ENCODE measurements at regions not wholly inside any gene's neighbourhood (a gene's known extent, or its start where the extent isn't known, plus 50 kb on each side); places are given as distances from the start of the nearest gene placed in this dataset.

DNA sequence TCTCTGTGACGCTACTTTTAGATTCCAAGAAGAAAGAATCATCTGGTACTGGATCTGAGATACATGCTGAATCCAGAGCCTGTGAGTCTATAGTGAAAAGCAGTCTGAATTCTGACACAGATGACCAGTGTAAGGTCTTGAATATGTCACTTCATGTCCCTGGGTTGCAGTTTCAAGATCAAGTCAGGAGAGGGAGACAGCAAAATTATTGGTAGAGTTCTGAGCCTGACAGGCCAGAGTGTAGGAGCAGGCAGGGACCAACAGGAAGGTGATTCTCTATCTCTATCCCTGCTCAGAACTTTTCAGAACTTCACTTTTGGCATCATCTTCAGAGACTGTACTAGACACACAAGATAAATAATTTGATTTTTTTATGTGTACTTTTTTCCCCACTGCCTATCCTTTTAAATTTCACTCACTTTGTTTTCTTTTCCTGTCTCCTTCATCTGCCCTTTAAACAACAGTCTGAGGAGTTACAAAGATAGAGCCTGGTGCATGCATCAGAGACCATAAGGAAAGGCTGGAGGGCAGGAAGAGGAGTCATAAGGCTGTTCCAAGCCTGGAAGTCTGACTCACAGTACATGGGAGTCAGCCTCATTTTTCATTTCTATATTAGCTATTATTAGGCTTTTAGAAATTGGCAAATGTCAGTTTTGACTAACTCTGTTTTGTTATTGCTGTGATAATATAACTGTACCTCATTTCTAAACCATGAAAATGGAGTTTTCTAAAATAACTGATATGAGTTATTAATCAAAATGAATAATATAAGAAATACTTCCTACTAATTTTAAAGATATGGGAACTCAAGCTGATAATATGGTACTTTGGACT, 120.2 kb upstream of the TMEM229A start:
- Histone ChIP-seq H3K27me3 (no peaks in the 10 kb centered on the region), H3K4me1 (no peaks in the 10 kb centered on the region), H3K27ac (no peak overlapping the region), H3K36me3 (no peaks in the 10 kb centered on the region), H3K4me3 (no peak overlapping the region), H3K9me3 (no peaks in the 10 kb centered on the region)
- in situ Hi-C loops (cut with MboI; ENCODE audit: low sequenced_read_pairs in 4 of 4) (loop anchor here in 1 of 4 donors (25.0 kb wide), 1 partner anchor 634 kb away; no protein-coding TSS in a partner anchor), intact Hi-C loops (cut with DNase I; ENCODE audit: low total_unique reads) (loop anchor here (10.0 kb wide), 1 partner anchor 632 kb away; no protein-coding TSS in a partner anchor)
- ATAC-seq (no peak), DNase-seq (no peak)
- no peak for TF ChIP-seq POLR2A (IDR thresholded peaks at IDR 0.05)
- TF ChIP-seq, protein P1, sequence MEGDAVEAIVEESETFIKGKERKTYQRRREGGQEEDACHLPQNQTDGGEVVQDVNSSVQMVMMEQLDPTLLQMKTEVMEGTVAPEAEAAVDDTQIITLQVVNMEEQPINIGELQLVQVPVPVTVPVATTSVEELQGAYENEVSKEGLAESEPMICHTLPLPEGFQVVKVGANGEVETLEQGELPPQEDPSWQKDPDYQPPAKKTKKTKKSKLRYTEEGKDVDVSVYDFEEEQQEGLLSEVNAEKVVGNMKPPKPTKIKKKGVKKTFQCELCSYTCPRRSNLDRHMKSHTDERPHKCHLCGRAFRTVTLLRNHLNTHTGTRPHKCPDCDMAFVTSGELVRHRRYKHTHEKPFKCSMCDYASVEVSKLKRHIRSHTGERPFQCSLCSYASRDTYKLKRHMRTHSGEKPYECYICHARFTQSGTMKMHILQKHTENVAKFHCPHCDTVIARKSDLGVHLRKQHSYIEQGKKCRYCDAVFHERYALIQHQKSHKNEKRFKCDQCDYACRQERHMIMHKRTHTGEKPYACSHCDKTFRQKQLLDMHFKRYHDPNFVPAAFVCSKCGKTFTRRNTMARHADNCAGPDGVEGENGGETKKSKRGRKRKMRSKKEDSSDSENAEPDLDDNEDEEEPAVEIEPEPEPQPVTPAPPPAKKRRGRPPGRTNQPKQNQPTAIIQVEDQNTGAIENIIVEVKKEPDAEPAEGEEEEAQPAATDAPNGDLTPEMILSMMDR (IDR thresholded peaks at IDR 0.05 in 4 of 5, conservative IDR thresholded peaks at IDR 0.05 in 1 of 5) = no peak

DNA sequence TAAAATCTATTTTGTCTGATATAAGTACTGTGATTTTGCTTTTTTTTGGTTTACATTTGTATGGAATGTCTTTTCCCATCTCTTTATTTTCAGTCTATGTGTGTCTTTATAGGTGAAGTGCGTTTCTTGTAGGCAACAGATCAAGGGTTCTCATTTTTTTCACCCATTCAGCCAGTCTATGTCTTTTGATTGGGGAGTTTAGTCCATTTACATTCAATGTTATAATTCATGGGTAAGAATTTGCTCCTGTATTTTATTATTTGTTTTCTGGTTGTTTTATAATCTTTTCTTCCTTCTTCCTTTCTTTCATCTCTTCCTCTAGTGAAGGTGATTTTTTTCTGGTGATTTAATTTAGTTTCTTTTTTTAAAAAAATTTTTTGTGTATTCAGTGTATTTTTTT, 104.8 kb upstream of the TMEM229A start:
- in situ Hi-C loops (cut with MboI; ENCODE audit: low sequenced_read_pairs in 4 of 4) = no loop called here
- Histone ChIP-seq H3K36me3 (no peaks in the 10 kb centered on the region), H3K9me3 (no peaks in the 10 kb centered on the region), H3K27ac (no peak overlapping the region), H3K4me1 (no peaks in the 10 kb centered on the region), H3K27me3 (no peaks in the 10 kb centered on the region), H3K4me3 (no peak overlapping the region)
- TF ChIP-seq, protein P1 (IDR thresholded peaks at IDR 0.05 in 4 of 5, conservative IDR thresholded peaks at IDR 0.05 in 1 of 5) = no peak
- no peak for TF ChIP-seq POLR2A (IDR thresholded peaks at IDR 0.05)
- DNase-seq = no peak
- ATAC-seq = no peak
- intact Hi-C loops (cut with DNase I; ENCODE audit: low total_unique reads) = no loop called here

DNA sequence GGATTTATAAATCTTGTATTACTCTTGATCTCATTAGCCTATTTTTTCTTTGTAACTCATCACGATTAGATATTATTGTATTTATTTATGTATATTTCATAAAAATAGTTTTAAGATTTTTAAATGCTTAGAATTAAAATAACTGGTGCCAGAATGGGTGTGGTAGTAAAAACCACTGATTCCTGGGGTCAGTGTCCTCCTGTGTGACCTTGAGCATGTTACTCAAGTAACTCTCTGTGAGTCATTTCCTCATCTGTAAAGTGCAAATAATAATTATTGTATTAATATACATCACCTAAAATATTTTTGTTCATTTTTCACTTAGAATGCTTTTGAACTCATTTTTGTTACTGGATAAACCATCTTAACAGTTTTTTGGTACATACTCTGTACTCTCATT, 91.3 kb upstream of the TMEM229A start:
- no peak for ATAC-seq
- Histone ChIP-seq H3K27ac (no peak overlapping the region), H3K27me3 (no peaks in the 10 kb centered on the region), H3K4me1 (no peaks in the 10 kb centered on the region), H3K4me3 (no peak overlapping the region), H3K9me3 (no peaks in the 10 kb centered on the region), H3K36me3 (no peaks in the 10 kb centered on the region)
- no peak for TF ChIP-seq POLR2A (IDR thresholded peaks at IDR 0.05)
- TF ChIP-seq, protein P1 (IDR thresholded peaks at IDR 0.05 in 4 of 5, conservative IDR thresholded peaks at IDR 0.05 in 1 of 5) = no peak
- in situ Hi-C loops (cut with MboI; ENCODE audit: low sequenced_read_pairs in 4 of 4) (no loop called here), intact Hi-C loops (cut with DNase I; ENCODE audit: low total_unique reads) (no loop called here)
- DNase-seq = no peak

DNA sequence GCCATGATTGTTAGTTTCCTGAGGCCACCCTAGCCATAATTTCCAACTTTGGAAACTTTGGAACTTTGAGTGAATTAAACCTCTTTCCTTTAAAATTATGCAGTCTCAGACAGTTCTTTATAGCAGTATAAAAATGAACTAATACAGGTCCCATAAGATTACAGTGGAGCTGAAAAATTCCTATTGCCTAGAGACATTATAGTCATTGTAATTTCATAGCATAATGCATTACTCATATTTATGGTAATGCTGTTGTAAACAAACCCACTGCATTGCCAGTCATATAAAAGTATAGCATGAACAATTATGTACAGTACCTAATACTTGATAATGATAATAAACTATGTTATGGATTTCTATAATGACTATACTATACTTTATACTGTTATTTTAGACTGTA, 88.0 kb upstream of the TMEM229A start:
- Histone ChIP-seq H3K9me3 (no peaks in the 10 kb centered on the region), H3K27me3 (no peaks in the 10 kb centered on the region), H3K4me3 (no peak overlapping the region), H3K27ac (no peak overlapping the region), H3K36me3 (no peaks in the 10 kb centered on the region), H3K4me1 (no peaks in the 10 kb centered on the region)
- in situ Hi-C loops (cut with MboI; ENCODE audit: low sequenced_read_pairs in 4 of 4) = no loop called here
- no peak for TF ChIP-seq POLR2A (IDR thresholded peaks at IDR 0.05)
- TF ChIP-seq, protein P1 (IDR thresholded peaks at IDR 0.05 in 4 of 5, conservative IDR thresholded peaks at IDR 0.05 in 1 of 5) = no peak
- DNase-seq (no peak), ATAC-seq (no peak)
- intact Hi-C loops (cut with DNase I; ENCODE audit: low total_unique reads) = no loop called here
